ENCODE measurements at regions not wholly inside any gene's neighbourhood (a gene's known extent, or its start where the extent isn't known, plus 50 kb on each side); places are given as distances from the start of the nearest gene placed in this dataset.
"Not testable (repeated sequence)": the region's sequence is repeated elsewhere in the genome, so short reads cannot be mapped to it uniquely, and the experiment has no call there.

DNA sequence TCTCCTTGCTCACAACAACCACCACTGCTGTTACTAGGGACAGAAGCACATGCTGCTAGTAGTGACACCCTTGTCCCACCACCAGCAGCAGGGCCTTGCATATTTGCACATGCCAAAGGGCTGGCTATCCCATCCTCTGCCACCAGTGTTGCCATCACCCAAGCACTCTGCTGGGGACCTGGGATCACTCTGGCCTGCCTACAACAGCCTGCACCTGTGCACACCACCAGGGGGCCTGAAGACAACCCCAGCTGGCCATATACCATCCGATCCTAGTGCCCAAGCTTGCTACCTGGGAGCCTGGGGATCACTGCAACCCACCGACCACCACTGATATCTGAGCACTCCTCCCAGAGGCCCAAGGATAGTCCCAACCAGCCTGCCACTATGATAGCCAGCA is 99.9 kb upstream of the FANCL start:
- DNase-seq = no peak

DNA sequence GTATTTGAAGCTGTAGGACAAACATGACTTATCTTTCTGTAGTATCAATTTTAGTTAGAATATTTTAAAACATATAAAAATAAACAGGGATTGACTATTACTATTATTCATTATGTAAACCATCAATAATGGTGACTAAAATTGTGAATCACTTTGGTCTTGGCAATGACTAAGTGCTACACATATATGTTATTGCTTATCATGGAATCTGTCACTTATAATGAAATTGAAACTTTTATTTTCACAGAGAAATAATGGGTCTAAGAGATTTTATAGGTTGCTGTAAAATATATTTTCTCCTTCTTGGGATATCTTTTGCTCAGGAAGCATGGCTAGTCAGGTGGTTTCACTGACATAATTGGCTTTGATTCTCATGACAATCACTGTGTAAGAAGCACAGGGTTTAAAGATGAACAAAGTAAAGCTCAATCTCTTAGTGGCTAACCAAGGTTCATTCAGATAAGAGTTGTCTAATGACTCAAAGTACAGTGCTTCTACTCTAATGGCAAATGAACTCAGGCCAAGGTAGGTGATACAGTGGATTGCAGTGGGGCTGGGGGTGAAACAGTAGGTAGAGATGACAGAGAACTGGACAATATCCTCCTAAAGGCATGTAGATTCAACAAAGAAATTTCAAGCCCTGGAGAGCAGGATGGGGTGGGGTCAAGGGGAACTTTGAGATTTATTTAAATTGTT is 98.6 kb upstream of the FANCL start:
- no peak for DNase-seq

GRCh38 chr2:58336416-58336815 is 95.3 kb upstream of the FANCL start:
- no peak for DNase-seq

DNA sequence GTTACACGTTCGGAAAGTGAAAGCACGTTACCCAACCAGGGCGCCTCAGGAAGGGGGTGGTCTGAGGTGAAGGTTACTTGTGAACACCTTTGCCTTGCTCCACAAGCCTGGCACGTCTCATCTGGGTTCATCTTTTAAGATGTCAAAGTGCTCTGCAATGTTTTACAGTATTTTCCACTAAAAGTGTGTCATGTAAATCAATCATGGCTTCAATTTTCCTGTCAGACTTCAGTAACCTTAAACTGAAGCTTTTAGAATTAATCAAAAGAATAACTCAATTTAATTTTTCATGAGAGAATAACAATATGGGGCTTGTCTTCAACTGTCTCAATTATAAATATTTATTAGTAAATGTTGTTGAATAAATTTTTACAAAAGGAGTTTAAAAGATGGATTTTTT is 93.3 kb upstream of the FANCL start:
- no peak for DNase-seq

DNA sequence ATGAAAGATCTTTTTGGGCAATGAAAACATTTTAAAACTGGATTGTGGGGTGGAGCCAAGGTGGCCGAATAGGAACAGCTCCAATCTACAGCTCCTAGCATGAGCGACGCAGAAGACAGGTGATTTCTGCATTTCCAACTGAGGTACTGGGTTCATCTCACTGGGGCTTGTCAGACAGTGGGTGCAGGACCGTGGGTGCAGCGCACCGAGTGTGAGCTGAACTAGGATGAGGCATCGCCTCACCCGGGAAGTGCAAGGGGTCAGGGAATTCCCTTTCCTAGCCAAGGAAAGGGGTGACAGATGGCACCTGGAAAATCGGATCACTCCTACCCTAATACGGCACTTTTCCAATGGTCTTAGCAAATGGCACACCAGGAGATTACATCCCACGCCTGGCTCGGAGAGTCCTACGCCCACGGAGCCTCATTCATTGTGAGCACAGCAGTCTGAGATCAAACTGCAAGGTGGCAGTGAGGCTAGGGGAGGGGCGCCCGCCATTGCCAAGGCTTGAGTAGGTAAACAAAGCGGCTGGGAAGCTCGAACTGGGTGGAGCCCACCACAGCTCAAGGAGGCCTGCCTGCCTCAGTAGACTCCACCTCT is 84.3 kb upstream of the FANCL start:
- not testable (repeated sequence) for DNase-seq

- no peak for DNase-seq
Observed at GRCh38 chr2:58319481-58319880, 78.4 kb upstream of the FANCL start.

GRCh38 chr2:58318949-58319348 is 77.8 kb upstream of the FANCL start:
- not testable (repeated sequence) for DNase-seq

DNA sequence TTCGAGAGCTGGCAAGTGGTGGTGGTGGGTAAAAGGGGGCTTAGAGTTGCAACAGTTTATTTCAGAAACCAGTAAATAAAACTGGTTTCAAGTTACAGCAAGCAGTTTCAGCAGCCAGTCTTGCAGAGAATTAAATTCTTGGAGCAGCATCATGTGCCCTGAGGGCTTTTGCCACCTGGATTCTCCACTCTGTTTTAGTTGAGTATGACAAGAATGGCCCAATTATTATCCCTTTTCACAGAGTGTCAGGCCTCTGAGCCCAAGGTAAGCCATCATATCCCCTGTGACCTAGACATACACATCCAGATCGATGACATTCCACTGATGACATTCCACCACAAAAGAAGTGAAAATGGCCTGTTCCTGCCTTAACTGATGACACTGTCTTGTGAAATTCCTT is 72.8 kb upstream of the FANCL start:
- no peak for DNase-seq

DNA sequence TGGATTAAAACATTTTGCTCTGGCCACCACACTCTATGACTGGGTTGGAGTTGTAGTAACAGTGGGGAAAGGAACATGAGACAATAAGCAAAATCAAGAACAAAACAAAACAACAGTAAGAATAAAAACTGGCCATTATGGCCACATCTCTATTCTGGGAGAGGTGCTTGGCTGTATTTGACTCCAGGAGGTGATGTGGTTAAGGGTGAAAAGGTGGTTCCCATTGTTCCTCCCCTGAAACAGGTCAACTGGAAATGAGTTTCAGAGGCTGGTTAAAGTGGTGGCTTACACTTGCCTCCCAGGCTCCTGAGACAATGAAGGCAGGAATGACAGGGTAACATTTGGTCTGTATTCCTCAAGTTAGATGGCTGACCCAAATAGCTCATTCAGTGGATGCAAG is 67.3 kb upstream of the FANCL start:
- no peak for DNase-seq

GRCh38 chr2:58304843-58305242 is 63.7 kb upstream of the FANCL start:
- DNase-seq = no peak

DNA sequence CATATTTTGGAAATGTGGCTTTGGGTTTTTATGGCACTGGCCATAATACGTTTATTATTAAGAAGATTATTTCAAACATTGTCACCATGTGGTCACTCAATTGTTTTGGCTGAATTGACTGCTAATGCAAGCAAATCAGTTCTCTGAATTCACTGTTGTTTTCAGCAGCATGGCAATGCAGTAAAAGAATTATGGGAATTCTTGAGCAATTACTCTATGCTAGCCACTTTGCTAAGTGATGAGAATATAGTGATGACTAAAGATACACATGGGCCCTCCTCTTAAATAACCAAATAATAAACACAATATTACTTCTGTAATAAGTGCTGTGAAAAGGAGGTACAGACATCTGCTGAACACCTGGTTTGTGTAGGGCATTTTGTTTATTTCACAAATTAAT is 58.0 kb upstream of the FANCL start:
- DNase-seq = no peak

DNA sequence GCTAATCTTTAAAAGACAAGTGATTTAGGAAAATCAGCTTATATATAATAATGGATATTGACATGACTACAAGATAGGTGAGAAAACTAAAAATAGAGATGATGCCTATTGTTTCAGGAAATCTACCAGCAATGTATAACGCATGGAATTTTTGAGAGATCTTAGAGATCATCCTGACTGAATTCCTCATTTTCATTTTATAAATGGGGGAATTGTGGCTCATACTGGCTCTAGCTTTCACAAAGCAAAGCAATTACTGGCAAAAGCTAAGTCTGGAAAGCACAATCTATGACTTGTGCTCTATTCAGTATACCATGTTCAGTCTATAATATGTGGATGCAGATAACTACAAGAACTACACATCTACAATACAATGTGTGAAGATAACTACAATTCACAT is 51.9 kb upstream of the FANCL start:
- DNase-seq = no peak

DNA sequence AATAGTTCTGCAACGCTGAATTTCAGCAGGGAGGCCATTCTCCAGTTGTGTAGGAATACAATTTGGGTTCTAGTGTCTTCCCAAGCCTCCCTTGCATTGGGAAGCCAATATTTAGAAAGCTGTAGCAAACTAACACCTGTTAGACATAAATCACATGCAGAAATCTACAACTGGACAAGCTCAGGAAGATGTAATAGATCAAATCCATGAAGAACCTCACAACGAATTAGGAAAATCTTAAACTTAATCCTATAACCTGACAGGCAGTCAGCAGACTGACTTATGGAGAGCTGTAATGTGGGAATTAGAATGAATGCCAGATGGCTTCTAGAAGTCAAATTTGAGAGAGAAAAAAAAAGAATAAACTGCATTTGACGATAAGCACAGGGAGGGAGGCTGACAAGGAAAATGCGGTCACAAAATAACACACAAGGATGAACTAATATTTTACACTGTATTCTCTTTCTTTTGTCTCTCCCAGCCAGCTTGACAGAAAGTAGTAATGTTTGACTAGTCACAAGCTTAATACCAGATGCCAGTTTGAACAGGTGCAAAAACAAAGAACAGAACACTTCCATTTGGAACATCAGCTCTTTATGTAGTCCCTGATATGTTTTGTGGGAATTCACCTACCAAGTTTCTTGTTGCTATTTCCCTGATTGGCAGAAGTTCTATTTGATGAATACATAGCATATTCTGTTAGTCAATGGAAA is 50.8 kb upstream of the FANCL start:
- DNase-seq = no peak
